ENCODE measurements at regions not wholly inside any gene's neighbourhood (a gene's known extent, or its start where the extent isn't known, plus 50 kb on each side); places are given as distances from the start of the nearest gene placed in this dataset.

- POLR2A ChIA-PET: interaction anchor here (0.9 kb wide), 1 partner anchor 21 kb away, joined by 3 read pairs; no protein-coding TSS in a partner anchor
- Mint-ChIP-seq H3K27ac (no peak overlapping the region), H3K9me3 (peaks cover 10 to 26% (median 12%) of the 10 kb centered on the region in 9 donors), H3K4me1 (peaks cover 12 to 26% (median 16%) of the 10 kb centered on the region in 4 donors), H3K36me3 (peaks cover 0 to 16% (median 15%) of the 10 kb centered on the region in 3 donors), H3K27me3 (peaks cover 0 to under 1% (median 0%) of the 10 kb centered on the region in 5 donors), H3K4me3 (no peak overlapping the region)
- DNase-seq (no peak), ATAC-seq (no peak)
Measured at GRCh38 chr1:5351366-5351765, 640.9 kb downstream of the NPHP4 start.

- ATAC-seq: no peak
- no peak for DNase-seq
- H3K4me1 Mint-ChIP-seq: peaks cover 12 to 28% (median 19%) of the 10 kb centered on the region in 4 donors
- H3K27me3 Mint-ChIP-seq: peaks cover 0 to 1% (median 0%) of the 10 kb centered on the region in 5 donors
- POLR2A ChIA-PET: interaction anchor here (1.2 kb wide), 1 partner anchor 13 kb away, joined by 4 read pairs; no protein-coding TSS in a partner anchor
- H3K36me3 Mint-ChIP-seq: peaks cover 0 to 6% (median 2%) of the 10 kb centered on the region in 3 donors
- H3K27ac Mint-ChIP-seq: peak overlapping the region in 5 of 10 donors; percentile 48 to 90 (median 60)
- H3K9me3 Mint-ChIP-seq: peaks cover under 1 to 15% (median 3%) of the 10 kb centered on the region in 9 donors
- peak overlapping the region in 2 of 10 donors; percentile 8 to 10 for H3K4me3 Mint-ChIP-seq
Measured at GRCh38 chr1:5349526-5349925, 642.7 kb downstream of the NPHP4 start.

GRCh38 chr1:5348732-5349465 is 643.3 kb downstream of the NPHP4 start:
- no peak overlapping the region for H3K4me3 Mint-ChIP-seq
- H3K36me3 Mint-ChIP-seq: peaks cover 0 to 4% (median 0%) of the 10 kb centered on the region in 3 donors
- POLR2A ChIA-PET: interaction anchor here (1.2 kb wide), 1 partner anchor 12 kb away, joined by 4 read pairs; no protein-coding TSS in a partner anchor
- peaks cover 12 to 28% (median 21%) of the 10 kb centered on the region in 4 donors for H3K4me1 Mint-ChIP-seq
- ATAC-seq (peak in 1 of 2 donors; percentile 65), DNase-seq (peak in 4 of 10 donors; percentile 21 to 34 (median 28))
- peak overlapping the region in 7 of 10 donors; percentile 1 to 90 (median 58) for H3K27ac Mint-ChIP-seq
- peaks cover 0 to 1% (median 0%) of the 10 kb centered on the region in 5 donors for H3K27me3 Mint-ChIP-seq
- peaks cover 0 to 13% (median 2%) of the 10 kb centered on the region in 9 donors for H3K9me3 Mint-ChIP-seq

- no peak overlapping the region for H3K4me3 Mint-ChIP-seq
- ATAC-seq: no peak
- peaks cover 12 to 28% (median 21%) of the 10 kb centered on the region in 4 donors for H3K4me1 Mint-ChIP-seq
- H3K9me3 Mint-ChIP-seq: peaks cover 0 to 13% (median 1%) of the 10 kb centered on the region in 9 donors
- peaks cover 0 to 4% (median 0%) of the 10 kb centered on the region in 3 donors for H3K36me3 Mint-ChIP-seq
- no peak for DNase-seq
- peaks cover 0 to 1% (median 0%) of the 10 kb centered on the region in 5 donors for H3K27me3 Mint-ChIP-seq
- peak overlapping the region in 1 of 10 donors; percentile 41 for H3K27ac Mint-ChIP-seq
- POLR2A ChIA-PET: interaction anchor here (0.7 kb wide), 1 partner anchor 11 kb away, joined by 3 read pairs; no protein-coding TSS in a partner anchor
Measured at GRCh38 chr1:5347726-5348125, 644.5 kb downstream of the NPHP4 start.

- H3K4me1 Mint-ChIP-seq: peaks cover 18 to 46% (median 31%) of the 10 kb centered on the region in 4 donors
Measured at GRCh38 chr1:5345556-5345955, 646.7 kb downstream of the NPHP4 start.

GRCh38 chr1:5343256-5344020 is 648.8 kb downstream of the NPHP4 start:
- Mint-ChIP-seq H3K27ac (peak overlapping the region in 2 of 10 donors; percentile 20 to 44), H3K9me3 (peaks cover 0 to 13% (median 0%) of the 10 kb centered on the region in 9 donors), H3K4me1 (peaks cover 6 to 45% (median 22%) of the 10 kb centered on the region in 4 donors), H3K4me3 (no peak overlapping the region), H3K36me3 (no peaks in the 10 kb centered on the region), H3K27me3 (peaks cover 0 to 1% (median 0%) of the 10 kb centered on the region in 5 donors)
- POLR2A ChIA-PET: interaction anchor here (0.6 to 1.2 kb wide), 2 partner anchors 8 to 222 kb away, joined by 3 to 4 read pairs; no protein-coding TSS in a partner anchor
- DNase-seq: no peak
- ATAC-seq: no peak

More at GRCh38 chr1:5345556-5345955, 646.7 kb downstream of the NPHP4 start:
- ATAC-seq (no peak), DNase-seq (peak in 1 of 10 donors; percentile 3)
- POLR2A ChIA-PET: interaction anchor here (1.5 kb wide), 1 partner anchor 9 kb away, joined by 3 read pairs; no protein-coding TSS in a partner anchor
- Mint-ChIP-seq H3K9me3 (peaks cover 0 to 13% (median 1%) of the 10 kb centered on the region in 9 donors), H3K27ac (peak overlapping the region in 2 of 10 donors; percentile 4 to 41), H3K27me3 (peaks cover 0 to 1% (median 0%) of the 10 kb centered on the region in 5 donors), H3K36me3 (peaks cover 0 to 4% (median 0%) of the 10 kb centered on the region in 3 donors), H3K4me3 (no peak overlapping the region)

GRCh38 chr1:5342830-5343229 is 649.4 kb downstream of the NPHP4 start:
- POLR2A ChIA-PET: interaction anchor here (0.6 kb wide), 1 partner anchor 223 kb away, joined by 3 read pairs; no protein-coding TSS in a partner anchor
- Mint-ChIP-seq H3K4me1 (peaks cover 11 to 51% (median 28%) of the 10 kb centered on the region in 4 donors), H3K4me3 (no peak overlapping the region), H3K9me3 (peaks cover 0 to 13% (median 0%) of the 10 kb centered on the region in 9 donors), H3K27me3 (peaks cover 0 to 1% (median 0%) of the 10 kb centered on the region in 5 donors), H3K36me3 (no peaks in the 10 kb centered on the region), H3K27ac (peak overlapping the region in 3 of 10 donors; percentile 15 to 58 (median 54))
- ATAC-seq: no peak
- DNase-seq: no peak

- peaks cover 18 to 57% (median 34%) of the 10 kb centered on the region in 4 donors for H3K4me1 Mint-ChIP-seq
- peaks cover 0 to 1% (median 0%) of the 10 kb centered on the region in 5 donors for H3K27me3 Mint-ChIP-seq
- POLR2A ChIA-PET: interaction anchor here (1.0 kb wide), 1 partner anchor 76 kb away, joined by 3 read pairs; no protein-coding TSS in a partner anchor
- peaks cover 0 to 9% (median 0%) of the 10 kb centered on the region in 9 donors for H3K9me3 Mint-ChIP-seq
- no peaks in the 10 kb centered on the region for H3K36me3 Mint-ChIP-seq
- ATAC-seq: no peak
- H3K27ac Mint-ChIP-seq: peak overlapping the region in 4 of 10 donors; percentile 20 to 88 (median 40)
- DNase-seq: no peak
- H3K4me3 Mint-ChIP-seq: no peak overlapping the region
Measured at GRCh38 chr1:5342172-5342571, 650.1 kb downstream of the NPHP4 start.

GRCh38 chr1:5341471-5341870 is 650.8 kb downstream of the NPHP4 start:
- Mint-ChIP-seq H3K27ac (peak overlapping the region in 2 of 10 donors; percentile 54 to 76), H3K27me3 (peaks cover 0 to 1% (median 0%) of the 10 kb centered on the region in 5 donors), H3K4me1 (peaks cover 18 to 63% (median 34%) of the 10 kb centered on the region in 4 donors), H3K9me3 (peaks cover 0 to 2% (median 0%) of the 10 kb centered on the region in 9 donors), H3K36me3 (no peaks in the 10 kb centered on the region), H3K4me3 (no peak overlapping the region)
- ATAC-seq (no peak), DNase-seq (no peak)
- POLR2A ChIA-PET: interaction anchor here (1.0 kb wide), 1 partner anchor 77 kb away, joined by 3 read pairs; no protein-coding TSS in a partner anchor

GRCh38 chr1:5340560-5341130 is 651.6 kb downstream of the NPHP4 start:
- peaks cover 22 to 66% (median 39%) of the 10 kb centered on the region in 4 donors for H3K4me1 Mint-ChIP-seq
- peak overlapping the region in 6 of 10 donors; percentile 16 to 86 (median 54) for H3K27ac Mint-ChIP-seq
- DNase-seq (no peak), ATAC-seq (no peak)
- no peaks in the 10 kb centered on the region for H3K36me3 Mint-ChIP-seq
- H3K27me3 Mint-ChIP-seq: no peaks in the 10 kb centered on the region
- H3K9me3 Mint-ChIP-seq: no peaks in the 10 kb centered on the region
- H3K4me3 Mint-ChIP-seq: no peak overlapping the region
- POLR2A ChIA-PET: no interaction called here

- Mint-ChIP-seq H3K4me3 (peak overlapping the region in 2 of 10 donors; percentile 12 to 46), H3K27ac (peak overlapping the region in 7 of 10 donors; percentile 43 to 81 (median 75)), H3K9me3 (peaks cover 0 to 8% (median 0%) of the 10 kb centered on the region in 9 donors), H3K36me3 (peaks cover 0 to 4% (median 2%) of the 10 kb centered on the region in 3 donors), H3K4me1 (peaks cover 24 to 73% (median 46%) of the 10 kb centered on the region in 4 donors), H3K27me3 (no peaks in the 10 kb centered on the region)
- ATAC-seq (no peak), DNase-seq (no peak)
- POLR2A ChIA-PET: interaction anchor here (1.0 to 1.4 kb wide), 2 partner anchors 10 to 26 kb away, joined by 3 to 4 read pairs; no protein-coding TSS in a partner anchor
Measured at GRCh38 chr1:5338466-5338865, 653.8 kb downstream of the NPHP4 start.

Data from naive thymus-derived CD8-positive, alpha-beta T cell (primary cell).